ENCODE measurements at regions not wholly inside any gene's neighbourhood (a gene's known extent, or its start where the extent isn't known, plus 50 kb on each side); places are given as distances from the start of the nearest gene placed in this dataset.

- H3K27me3 ChIP-seq (ENCODE audit: control insufficient read depth in 3 of 3, insufficient read depth in 3 of 3, low read length in 2 of 3) = no peaks in the 10 kb centered on the region
- no peak overlapping the region for H3K9ac ChIP-seq (ENCODE audit: insufficient read depth in 1 of 2, low read length in 2 of 2)
- DNase-seq = no peak
- no peak overlapping the region for H3K4me3 ChIP-seq
- no peak for TF ChIP-seq CTCF (IDR thresholded peaks at IDR 0.05; ENCODE audit: control extremely low read depth, extremely low read depth)
- no peaks in the 10 kb centered on the region for H3K4me1 ChIP-seq (ENCODE audit: control insufficient read depth in 5 of 5, insufficient read depth in 5 of 5, low read length in 5 of 5)
- H3K27ac ChIP-seq (ENCODE audit: low read depth in 1 of 2, low read length in 1 of 2) = no peak overlapping the region
- no peaks in the 10 kb centered on the region for H3K9me3 ChIP-seq (ENCODE audit: control insufficient read depth in 4 of 4, insufficient read depth in 3 of 4, low read length in 3 of 4)
- no peaks in the 10 kb centered on the region for H3K36me3 ChIP-seq (ENCODE audit: control insufficient read depth in 4 of 4, insufficient read depth in 4 of 4, low read length in 4 of 4)
- no peak for ATAC-seq (ENCODE audit: insufficient read depth, low FRiP score)
Observed at GRCh38 chr2:56040834-56041233, 117.3 kb upstream of the EFEMP1 start.

GRCh38 chr2:56047136-56047535 lies 123.6 kb upstream of the EFEMP1 start:
- H3K27ac ChIP-seq (ENCODE audit: low read depth in 1 of 2, low read length in 1 of 2) = no peak overlapping the region
- 53 to 63% methylated on average over 3 of the region's 3 CpGs for WGBS, 2 donors
- peaks cover 0 to 3% (median 0%) of the 10 kb centered on the region in 3 donors for H3K27me3 ChIP-seq (ENCODE audit: control insufficient read depth in 3 of 3, insufficient read depth in 3 of 3, low read length in 2 of 3)
- ATAC-seq (ENCODE audit: insufficient read depth, low FRiP score) (no peak), DNase-seq (no peak)
- no peak for TF ChIP-seq CTCF (IDR thresholded peaks at IDR 0.05; ENCODE audit: control extremely low read depth, extremely low read depth)
- no peaks in the 10 kb centered on the region for H3K4me1 ChIP-seq (ENCODE audit: control insufficient read depth in 5 of 5, insufficient read depth in 5 of 5, low read length in 5 of 5)
- H3K9me3 ChIP-seq (ENCODE audit: control insufficient read depth in 4 of 4, insufficient read depth in 3 of 4, low read length in 3 of 4) = no peaks in the 10 kb centered on the region
- H3K9ac ChIP-seq (ENCODE audit: insufficient read depth in 1 of 2, low read length in 2 of 2) = no peak overlapping the region
- H3K4me3 ChIP-seq = no peak overlapping the region
- H3K36me3 ChIP-seq (ENCODE audit: control insufficient read depth in 4 of 4, insufficient read depth in 4 of 4, low read length in 4 of 4) = no peaks in the 10 kb centered on the region

- H3K4me3 ChIP-seq = no peak overlapping the region
- H3K9me3 ChIP-seq (ENCODE audit: control insufficient read depth in 4 of 4, insufficient read depth in 3 of 4, low read length in 3 of 4) = no peaks in the 10 kb centered on the region
- H3K27me3 ChIP-seq (ENCODE audit: control insufficient read depth in 3 of 3, insufficient read depth in 3 of 3, low read length in 2 of 3) = peaks cover 0 to 3% (median 0%) of the 10 kb centered on the region in 3 donors
- no peak overlapping the region for H3K27ac ChIP-seq (ENCODE audit: low read depth in 1 of 2, low read length in 1 of 2)
- DNase-seq = no peak
- TF ChIP-seq CTCF (IDR thresholded peaks at IDR 0.05; ENCODE audit: control extremely low read depth, extremely low read depth) = no peak
- no peak overlapping the region for H3K9ac ChIP-seq (ENCODE audit: insufficient read depth in 1 of 2, low read length in 2 of 2)
- no peak for ATAC-seq (ENCODE audit: insufficient read depth, low FRiP score)
- H3K36me3 ChIP-seq (ENCODE audit: control insufficient read depth in 4 of 4, insufficient read depth in 4 of 4, low read length in 4 of 4) = no peaks in the 10 kb centered on the region
- no peaks in the 10 kb centered on the region for H3K4me1 ChIP-seq (ENCODE audit: control insufficient read depth in 5 of 5, insufficient read depth in 5 of 5, low read length in 5 of 5)
- 69 to 77% methylated on average over 10 of the region's 10 CpGs for WGBS, 2 donors
Observed at GRCh38 chr2:56049233-56049845, 125.8 kb upstream of the EFEMP1 start.

- no peak overlapping the region for H3K9ac ChIP-seq (ENCODE audit: insufficient read depth in 1 of 2, low read length in 2 of 2)
- TF ChIP-seq CTCF (IDR thresholded peaks at IDR 0.05; ENCODE audit: control extremely low read depth, extremely low read depth) = no peak
- WGBS, 2 donors = 43 to 61% methylated on average over 3 of the region's 3 CpGs
- no peak overlapping the region for H3K4me3 ChIP-seq
- no peaks in the 10 kb centered on the region for H3K36me3 ChIP-seq (ENCODE audit: control insufficient read depth in 4 of 4, insufficient read depth in 4 of 4, low read length in 4 of 4)
- H3K9me3 ChIP-seq (ENCODE audit: control insufficient read depth in 4 of 4, insufficient read depth in 3 of 4, low read length in 3 of 4) = peaks cover 0 to 5% (median 0%) of the 10 kb centered on the region in 4 donors
- ATAC-seq (ENCODE audit: insufficient read depth, low FRiP score) = no peak
- DNase-seq = no peak
- H3K27me3 ChIP-seq (ENCODE audit: control insufficient read depth in 3 of 3, insufficient read depth in 3 of 3, low read length in 2 of 3) = peaks cover 0 to 3% (median 0%) of the 10 kb centered on the region in 3 donors
- no peak overlapping the region for H3K27ac ChIP-seq (ENCODE audit: low read depth in 1 of 2, low read length in 1 of 2)
- H3K4me1 ChIP-seq (ENCODE audit: control insufficient read depth in 5 of 5, insufficient read depth in 5 of 5, low read length in 5 of 5) = no peaks in the 10 kb centered on the region
Observed at GRCh38 chr2:56053679-56054078, 130.1 kb upstream of the EFEMP1 start.

Measured in lung (tissue), 11 donors.